Stimulated activated CD8-positive, alpha-beta memory T cell treated with anti-CD3 and anti-CD28 coated beads, Interleukin-4, amount 100 ng/mL, for 4 hours (primary cell): ENCODE measurements at regions not wholly inside any gene's neighbourhood (a gene's known extent, or its start where the extent isn't known, plus 50 kb on each side); places are given as distances from the start of the nearest gene placed in this dataset.

Source experiments
- DNase-seq, 2 donors: peaks; one replicate each; pipeline ENCODE4 v3.0.0-alpha.2; 2020; ENCODE audit warnings: low read depth in 2 of 2, low spot score in 1 of 2

DNA sequence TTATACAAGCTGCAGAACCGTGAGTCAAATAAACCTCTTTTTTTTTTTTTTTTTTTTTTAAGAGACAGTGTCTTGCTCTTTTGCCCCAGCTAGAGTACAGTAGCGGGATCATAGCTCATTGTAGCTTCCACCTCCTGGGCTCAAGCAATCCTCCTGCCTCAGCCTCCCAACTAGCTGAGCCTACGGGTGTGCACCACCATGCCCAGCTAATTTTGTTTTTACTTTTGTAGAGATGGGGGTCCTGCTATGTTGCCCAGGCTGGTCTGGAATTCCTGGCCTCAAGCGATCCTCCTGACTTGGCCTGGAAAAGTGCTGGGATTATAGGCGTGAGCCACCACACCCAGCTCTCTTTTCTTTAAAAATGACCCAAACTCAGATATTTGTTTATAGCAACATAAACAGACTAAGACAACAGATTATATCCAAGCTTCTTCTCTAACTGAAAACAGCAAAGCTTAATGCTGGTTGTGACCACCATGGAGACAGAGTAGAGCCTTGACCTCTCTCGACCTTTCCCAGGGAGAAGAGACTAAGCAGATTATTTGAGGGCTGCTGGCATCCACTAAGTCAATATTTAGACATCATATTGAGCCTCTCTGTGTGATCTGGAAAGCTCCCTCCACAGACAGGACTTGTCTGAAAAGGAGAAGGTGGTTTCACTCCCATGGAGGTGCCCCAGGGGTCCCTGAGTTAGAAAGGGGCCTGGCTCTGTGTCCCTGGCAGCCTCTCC is 150.0 kb downstream of the KCTD15 start:
- no peak for DNase-seq

DNA sequence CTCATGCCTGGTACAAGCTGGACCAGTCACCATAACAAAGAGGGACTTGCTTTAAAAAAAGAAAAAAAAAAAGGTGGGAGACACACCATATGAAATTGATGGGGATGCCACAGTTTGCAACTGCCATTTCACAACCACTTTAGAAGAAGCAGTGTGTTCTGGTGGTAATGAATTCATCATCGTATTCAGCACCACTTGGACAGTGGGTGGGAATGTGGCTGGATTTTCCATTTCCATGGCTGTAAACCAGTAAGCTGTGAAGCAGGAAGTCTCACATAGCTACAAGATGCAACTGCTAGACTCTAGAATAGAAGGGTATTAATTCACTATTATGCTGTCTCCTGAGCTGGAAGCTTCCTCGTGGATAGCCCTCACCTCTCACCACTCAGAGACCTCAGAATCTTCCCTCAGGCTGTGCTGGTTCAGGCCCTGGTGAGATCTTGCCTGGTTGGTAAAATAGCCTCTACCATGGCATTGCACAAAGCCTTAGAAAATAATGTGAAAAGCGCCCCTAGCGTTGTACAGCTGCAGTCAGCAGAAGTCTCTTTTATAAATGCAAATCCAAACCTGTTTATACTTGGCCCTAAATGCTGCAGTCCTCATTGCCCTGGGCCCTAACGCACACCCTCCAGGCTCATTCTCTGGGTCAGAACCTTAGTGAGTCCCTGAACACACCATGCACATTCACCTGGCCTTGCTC is 150.7 kb downstream of the KCTD15 start:
- no peak for DNase-seq

DNA sequence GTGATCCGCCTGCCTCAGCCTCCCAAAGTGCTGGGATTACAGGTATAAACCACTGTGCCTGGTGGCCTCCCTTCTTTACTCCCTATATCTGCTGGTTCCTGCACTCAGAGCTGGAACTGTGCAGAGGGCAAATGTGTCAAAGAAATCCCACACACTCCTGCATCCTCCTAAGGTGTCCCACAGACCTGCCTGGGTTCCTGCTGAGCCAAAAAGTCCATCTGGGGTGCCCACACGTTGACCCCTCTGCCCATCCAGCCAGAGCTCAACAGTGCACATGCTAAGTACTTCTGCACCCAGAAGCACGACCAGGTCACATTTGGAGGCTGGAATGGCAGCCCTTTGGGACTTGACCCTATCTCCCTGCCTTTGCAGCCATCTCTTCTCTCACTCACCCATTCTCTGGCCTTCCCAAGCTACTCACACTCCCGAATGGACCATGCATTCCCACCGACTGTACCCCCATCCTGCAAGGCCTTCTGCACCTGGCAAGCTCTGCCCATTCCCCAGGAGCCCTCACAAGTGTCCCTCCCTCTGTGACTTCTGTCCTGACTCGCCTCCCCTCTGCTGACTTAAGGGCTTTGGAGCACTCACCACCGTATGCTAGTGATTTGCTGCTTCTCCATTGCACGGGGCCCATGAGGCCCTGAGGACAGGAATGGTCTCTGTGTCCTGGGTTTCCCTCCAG is 152.1 kb downstream of the KCTD15 start:
- DNase-seq, result no peak

DNA sequence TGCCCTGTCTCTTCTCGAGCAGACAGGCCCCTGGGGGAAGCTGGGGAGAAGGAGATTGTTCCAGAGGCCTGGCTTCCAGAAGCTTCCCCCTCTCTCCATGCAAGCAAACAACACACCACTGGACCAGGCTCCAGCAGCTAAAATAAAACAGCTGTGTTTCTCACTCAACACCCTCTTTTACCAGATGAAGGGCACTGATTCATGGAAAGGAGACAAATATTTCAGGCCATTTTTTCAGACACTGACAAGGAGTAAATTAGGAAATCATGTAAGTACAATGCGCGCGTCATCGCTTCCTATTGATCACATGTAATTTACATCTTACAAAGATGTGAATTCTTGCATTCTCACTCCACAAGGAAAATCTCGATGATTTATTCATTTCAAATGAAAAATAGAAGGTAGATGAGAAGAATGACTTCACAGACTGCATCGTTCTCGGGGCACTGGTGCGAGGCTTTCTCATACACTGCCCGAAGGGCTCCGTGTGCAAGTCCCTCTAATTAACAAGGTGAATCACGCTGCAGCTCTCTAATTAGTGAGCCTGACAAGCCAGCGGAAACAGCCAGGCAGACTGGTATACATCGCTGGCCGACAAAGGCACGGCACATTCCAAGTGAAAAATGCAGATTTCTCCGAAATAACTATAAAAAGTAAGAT is 153.6 kb downstream of the KCTD15 start:
- no peak for DNase-seq

DNA sequence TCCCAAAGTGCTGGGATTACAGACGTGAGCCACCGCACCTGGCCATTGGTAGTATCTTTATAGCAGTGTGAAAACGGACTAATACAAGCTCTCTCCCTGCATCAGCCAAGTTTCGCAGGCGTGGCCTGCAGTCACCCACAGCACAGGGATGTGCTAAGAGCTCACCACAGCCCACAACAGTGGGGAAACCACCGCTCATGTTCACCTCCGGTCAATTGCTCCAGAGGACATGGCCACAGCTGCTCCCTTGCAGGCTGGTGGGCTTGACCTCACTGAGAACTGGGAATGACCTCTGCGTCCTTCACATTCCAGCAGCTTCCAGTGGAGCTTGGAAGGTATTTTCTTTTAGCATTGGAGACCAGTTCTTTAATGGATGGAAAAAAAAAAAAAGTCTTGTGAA is 156.4 kb downstream of the KCTD15 start:
- no peak for DNase-seq

DNA sequence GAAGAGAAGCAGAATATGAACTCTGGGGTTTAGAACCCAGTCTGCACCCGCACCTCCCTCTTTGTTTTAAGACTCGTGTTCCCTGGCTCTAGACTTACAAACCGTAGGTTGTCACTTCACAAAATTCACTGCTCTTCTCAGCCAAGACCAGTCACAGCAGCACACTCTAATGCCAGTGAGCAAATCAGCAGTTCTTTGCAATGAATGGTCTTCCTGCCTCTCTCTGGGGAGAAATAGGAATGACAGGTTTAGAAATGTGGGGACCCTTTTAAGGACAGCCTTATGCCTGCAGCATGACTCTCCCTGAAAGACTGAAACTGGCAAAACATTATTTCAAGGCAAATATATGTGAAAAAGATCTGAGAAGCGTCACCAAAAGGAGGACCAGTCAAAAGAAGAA is 156.9 kb downstream of the KCTD15 start:
- no peak for DNase-seq

DNA sequence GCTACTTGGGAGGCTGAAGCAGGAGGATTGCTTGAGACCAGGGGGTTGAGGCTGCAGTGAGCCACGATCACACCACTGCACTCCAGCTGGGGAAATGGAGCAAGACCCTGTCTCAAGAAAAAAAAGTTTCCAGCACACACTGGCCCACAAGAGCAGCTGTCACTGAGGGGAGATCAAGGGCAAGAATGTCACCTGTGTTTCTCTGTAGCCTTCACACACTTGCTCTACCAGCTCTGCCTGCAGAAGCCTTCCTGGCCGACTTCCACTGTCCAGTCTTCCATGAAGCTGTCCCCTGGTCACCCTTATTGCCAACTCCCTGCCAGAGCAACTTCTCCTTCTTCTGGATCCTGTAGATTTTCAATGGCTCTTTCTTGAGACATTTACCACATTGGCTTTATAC is 158.0 kb downstream of the KCTD15 start:
- DNase-seq, result no peak

DNA sequence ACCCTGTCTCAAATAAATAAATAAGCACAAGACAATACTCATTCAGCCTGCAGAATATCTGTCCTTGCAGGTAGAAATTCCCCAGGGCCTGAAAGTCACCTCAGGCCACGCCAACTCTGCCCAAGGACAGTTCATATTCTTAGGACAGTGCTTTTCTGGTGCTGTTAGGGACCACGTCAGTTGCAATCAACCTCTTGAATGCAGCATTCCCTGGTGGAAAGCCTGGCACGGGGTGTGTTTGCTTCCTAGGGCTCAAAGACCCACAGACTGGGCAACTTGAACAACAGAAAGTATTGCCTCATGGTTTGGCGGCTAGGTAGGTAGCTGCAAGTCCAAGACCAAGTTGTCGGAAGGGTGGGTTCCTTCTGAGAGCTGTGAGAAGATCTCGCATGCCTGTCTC is 160.3 kb downstream of the KCTD15 start:
- no peak for DNase-seq

DNA sequence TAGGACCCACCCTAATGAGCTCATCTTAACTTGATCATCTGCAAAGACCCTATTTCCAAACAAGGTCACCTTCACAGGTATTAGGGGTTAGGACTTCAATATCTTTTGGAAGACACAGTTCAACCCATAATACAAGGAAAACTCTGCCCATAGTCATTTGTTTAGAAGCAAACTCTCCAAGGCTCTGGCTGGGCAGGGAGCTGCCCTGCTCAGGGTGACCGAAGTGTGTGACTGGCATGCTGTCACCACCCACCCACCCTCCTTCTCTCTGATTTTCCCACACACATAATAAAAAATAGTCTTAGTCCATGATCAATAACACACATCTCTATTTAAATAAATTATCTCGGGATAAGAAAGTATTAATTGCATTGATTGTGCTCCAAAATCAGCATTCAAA is 161.1 kb downstream of the KCTD15 start:
- DNase-seq, result no peak

DNA sequence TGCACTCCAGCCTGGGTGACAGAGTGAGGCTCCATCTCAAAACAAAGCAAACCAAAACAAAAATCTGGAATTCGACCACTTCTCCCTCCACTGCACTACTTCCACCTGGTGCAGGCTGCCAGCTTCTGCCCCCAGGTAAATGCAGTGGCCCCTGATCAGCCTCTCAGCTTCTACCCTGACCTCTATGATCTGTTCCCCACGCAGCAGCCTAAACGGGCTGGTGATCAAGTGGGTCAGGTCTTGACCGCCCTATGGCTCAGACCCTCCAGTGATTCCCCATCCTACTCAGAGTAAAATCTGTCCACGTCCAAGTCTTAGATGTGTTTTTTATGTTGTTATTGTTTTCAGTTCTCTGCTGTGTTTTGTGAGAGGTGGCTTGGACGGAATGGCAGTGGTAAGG is 163.9 kb downstream of the KCTD15 start:
- DNase-seq, result no peak

DNA sequence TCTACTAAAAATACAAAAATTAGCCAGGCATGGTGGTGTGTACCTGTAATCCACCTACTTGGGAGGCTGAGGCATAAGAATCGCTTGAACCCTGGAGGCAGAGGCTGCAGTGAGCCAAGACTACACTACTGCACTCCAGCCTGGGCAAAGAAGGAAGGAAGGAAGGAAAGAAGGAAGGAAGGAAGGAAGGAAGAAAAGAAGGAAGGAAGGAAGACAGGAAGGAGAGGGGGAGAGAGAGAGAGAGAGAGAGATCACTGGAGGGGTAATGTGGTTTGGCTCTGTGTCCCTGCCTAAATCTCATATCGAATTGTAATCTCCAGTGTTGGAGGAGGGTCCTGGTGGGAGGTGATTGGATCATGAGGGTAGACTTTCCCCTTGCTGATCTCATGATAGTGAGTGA is 165.5 kb downstream of the KCTD15 start:
- DNase-seq, result no peak

DNA sequence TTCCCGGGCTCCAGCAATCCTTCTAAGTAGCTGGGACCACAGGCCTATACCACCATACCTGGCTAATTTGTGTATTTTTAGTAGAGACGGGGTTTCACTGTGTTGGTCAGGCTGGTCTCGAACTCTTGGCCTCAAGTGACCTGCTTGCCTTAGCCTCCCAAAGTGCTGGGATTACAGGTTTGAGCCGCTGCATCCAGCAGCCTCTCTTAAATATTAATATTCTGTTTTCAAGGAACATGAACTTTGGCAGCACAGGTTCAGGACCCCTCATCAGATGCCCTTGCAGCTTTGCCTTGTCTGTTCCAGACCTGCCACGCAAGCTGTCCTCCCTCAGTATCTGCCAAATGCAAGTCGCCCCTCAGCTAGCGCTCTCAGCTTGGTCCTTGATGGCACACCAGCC is 166.8 kb downstream of the KCTD15 start:
- no peak for DNase-seq

DNA sequence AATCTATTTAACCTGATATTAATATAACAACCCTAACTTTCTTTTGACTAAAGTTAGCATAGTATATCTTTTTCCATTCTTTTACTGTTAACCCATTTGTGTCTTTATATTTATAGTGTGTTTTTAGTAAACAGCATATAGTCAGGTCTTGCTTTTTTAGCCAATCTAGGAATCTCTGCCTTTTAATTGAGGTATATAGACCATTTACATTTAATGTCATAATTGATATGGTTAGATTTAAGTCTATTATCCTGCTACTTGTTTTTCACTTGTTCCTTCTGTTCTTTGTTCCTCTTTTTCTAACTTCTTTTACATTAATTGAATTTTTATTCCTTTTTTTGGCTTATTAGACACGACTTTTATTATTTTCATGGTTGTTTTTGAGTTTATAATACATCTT is 174.4 kb downstream of the KCTD15 start:
- no peak for DNase-seq

DNA sequence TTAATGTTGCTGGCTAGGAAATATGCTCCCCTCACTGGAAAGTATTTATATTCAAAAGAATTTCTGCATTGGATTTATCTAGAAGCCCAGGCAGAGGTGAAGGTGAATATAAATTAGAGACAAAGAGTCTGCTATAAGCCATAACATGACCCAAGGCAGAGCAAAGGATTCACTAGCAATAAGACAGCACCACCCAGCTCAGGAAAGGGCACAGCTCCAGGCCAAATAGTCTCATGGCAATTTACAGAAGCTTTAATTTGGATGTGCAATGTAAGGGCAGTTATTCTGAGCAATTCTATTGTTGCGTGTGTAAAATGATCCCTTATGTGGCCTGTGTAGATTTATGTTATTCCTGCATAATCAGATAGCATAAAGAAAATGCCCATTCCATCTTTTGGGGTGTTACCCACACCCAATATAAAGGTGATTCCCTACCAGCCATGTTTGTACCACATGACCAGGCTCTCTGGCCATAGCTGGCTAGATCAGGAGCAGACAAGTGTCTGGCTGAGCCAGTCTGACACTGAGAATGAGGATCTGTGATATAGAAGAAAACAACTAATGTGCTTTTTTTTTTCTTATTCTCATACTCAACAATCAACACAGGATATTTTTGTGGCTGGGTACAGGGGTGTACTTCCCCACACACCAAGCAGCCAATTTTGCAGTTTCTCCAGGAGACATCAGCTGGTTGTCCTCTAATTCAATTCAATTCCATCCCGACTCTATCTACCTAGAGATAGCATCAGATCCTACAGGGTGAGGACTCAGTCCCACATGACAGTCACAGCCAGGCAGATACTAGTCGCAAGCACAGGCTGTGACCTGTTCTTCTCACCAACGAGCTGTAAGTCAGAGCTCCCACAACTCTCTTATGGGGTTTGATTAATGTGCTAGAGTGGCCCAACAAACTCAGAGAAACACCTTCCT is 181.4 kb downstream of the KCTD15 start:
- DNase-seq, result no peak

DNA sequence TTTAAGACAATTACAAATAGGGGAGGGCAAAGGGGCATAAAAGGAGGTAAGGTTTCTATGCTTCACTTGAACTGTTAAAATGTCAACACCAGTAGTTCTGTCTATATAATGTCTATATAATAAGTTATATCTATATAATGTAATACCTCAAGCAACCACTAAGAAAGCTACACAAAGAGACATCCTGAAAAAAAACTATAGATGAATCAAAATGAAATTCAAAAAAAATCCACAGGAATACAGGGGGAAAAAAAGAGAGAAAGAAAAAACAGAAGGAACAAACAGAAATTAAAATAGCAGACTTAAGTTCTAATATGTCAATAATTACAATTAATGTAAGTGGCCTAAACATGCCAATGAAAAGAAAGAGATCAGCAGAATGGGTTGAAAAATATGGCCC is 186.0 kb downstream of the KCTD15 start:
- DNase-seq, result no peak

DNA sequence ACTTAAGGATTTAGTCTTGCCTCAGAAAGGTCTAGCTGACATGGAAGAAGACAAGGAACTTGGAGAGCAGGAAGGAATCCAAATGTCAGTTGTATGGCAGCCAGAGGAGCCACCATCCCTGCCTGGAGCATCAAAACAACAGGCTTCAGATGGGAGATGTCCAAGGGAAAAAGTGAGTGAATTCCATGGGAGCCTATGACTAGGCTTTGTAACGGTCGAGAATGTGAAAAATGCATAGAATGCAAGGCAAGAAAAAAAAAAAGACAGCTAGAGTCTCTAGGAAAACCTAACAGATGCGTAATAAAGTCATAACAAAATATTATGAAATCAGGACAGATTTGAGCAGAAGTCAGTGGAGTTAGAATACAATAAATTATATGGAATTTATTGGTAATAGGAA is 183.7 kb upstream of the LSM14A start:
- DNase-seq, result no peak

DNA sequence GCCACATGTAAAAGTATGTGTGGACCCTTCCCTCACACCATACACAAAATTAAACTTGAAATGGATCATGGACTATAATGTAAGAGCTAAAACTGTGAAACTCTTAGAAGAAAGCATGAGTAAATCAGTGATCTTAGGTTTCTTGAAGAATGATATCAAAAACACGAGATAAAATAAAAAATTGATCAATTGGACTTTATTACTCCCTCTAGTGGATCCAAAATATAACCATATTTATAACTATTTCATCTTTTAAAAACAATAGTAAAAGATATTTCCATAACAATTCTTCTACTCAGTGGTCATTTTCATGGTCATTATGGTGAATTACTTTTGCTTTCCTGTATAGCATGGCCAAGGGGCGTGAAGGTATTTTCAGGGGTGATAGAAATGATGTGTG is 174.6 kb upstream of the LSM14A start:
- DNase-seq, result no peak

DNA sequence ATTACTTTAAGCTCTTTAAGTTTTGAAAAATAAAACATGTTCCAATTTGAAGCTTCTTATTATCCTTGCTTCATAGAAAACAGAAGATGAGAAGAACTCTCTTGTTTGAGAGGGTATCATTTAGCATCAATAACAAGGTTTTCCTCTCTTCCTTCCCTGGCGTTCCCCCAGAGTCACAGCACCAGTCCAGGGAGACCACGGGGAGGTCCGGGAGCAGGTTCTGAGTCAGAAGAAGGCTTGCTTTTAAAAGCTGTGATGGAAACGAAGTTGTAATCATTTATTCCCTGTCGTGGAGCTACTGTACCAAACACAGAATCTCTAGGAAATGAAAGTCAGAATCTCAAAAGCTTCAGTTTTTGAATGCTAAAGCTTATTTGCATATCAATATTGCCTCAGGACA is 174.0 kb upstream of the LSM14A start:
- no peak for DNase-seq

DNA sequence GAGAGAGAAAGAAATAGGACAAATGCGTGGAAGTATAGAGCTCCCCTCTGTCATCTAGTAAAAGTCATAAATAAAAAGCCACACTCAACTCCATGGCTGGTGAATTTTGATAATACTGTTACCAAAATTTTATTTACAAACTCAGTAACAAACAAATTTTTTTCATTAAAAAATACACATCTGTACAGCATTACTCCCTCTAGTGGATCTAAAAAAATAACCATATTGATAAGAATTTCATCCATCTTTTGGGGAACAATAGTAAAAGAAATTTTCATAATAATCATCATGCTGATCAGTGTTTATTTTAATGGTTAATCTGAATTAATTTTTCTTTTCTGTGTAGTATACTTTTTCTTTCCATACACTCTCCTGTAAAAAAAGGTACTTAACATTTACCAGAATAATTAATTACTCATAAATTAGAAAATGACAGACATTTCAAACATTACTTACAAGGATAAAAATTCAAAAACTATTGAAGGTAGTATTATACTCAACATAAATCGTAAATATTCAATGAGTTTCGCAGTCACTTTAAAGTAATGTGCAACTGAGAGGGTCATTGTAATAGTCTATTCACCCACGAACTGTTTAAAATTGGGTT is 173.5 kb upstream of the LSM14A start:
- DNase-seq, result no peak

DNA sequence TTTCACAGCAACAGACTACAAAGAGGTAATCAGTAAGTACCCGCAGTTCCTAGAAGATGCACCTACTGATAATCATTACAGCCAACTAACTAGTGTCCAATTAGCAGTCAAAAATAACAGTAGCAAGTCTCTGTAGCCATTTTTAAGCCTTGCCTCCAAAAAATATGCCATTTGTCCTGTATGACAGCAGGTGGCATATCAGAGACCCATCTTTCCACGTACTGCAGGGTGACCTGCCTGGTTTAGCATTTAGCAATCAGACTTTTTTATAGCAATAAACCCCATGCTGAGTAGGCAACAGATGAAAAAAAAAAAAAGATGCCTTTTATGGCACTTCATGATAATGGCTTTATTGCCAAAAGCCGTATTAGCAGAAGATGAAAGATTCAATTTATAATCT is 155.3 kb upstream of the LSM14A start:
- no peak for DNase-seq
